ENCODE measurements at regions not wholly inside any gene's neighbourhood (a gene's known extent, or its start where the extent isn't known, plus 50 kb on each side); places are given as distances from the start of the nearest gene placed in this dataset.

- TF ChIP-seq PRDM1 (tag by site-specific recombination; IDR thresholded peaks at IDR 0.05) (no peak), ATF2 (tag by site-specific recombination; IDR thresholded peaks at IDR 0.05; ENCODE audit: low read depth) (no peak), ZSCAN30 (tag by site-specific recombination; IDR thresholded peaks at IDR 0.05) (no peak), ZNF510 (tag by site-specific recombination; IDR thresholded peaks at IDR 0.05; ENCODE audit: insufficient replicate concordance) (no peak), MEIS1 (CRISPR knock-in tag; IDR thresholded peaks at IDR 0.05; ENCODE audit: borderline replicate concordance) (no peak), ZBTB6 (tag by site-specific recombination; IDR thresholded peaks at IDR 0.05) (no peak)
- TF ChIP-seq, protein P1, sequence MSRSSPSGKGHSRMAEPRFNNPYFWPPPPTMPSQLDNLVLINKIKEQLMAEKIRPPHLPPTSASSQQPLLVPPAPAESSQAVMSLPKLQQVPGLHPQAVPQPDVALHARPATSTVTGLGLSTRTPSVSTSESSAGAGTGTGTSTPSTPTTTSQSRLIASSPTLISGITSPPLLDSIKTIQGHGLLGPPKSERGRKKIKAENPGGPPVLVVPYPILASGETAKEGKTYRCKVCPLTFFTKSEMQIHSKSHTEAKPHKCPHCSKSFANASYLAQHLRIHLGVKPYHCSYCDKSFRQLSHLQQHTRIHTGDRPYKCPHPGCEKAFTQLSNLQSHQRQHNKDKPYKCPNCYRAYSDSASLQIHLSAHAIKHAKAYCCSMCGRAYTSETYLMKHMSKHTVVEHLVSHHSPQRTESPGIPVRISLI (tag by site-specific recombination; IDR thresholded peaks at IDR 0.05): no peak
- TF ChIP-seq, protein P2, sequence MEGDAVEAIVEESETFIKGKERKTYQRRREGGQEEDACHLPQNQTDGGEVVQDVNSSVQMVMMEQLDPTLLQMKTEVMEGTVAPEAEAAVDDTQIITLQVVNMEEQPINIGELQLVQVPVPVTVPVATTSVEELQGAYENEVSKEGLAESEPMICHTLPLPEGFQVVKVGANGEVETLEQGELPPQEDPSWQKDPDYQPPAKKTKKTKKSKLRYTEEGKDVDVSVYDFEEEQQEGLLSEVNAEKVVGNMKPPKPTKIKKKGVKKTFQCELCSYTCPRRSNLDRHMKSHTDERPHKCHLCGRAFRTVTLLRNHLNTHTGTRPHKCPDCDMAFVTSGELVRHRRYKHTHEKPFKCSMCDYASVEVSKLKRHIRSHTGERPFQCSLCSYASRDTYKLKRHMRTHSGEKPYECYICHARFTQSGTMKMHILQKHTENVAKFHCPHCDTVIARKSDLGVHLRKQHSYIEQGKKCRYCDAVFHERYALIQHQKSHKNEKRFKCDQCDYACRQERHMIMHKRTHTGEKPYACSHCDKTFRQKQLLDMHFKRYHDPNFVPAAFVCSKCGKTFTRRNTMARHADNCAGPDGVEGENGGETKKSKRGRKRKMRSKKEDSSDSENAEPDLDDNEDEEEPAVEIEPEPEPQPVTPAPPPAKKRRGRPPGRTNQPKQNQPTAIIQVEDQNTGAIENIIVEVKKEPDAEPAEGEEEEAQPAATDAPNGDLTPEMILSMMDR (tag by site-specific recombination; IDR thresholded peaks at IDR 0.05): no peak
Measured at GRCh38 chr2:4951368-4951767, 740.8 kb upstream of the SOX11 start.
